GM21576 (cell line): ENCODE measurements at regions not wholly inside any gene's neighbourhood (a gene's known extent, or its start where the extent isn't known, plus 50 kb on each side); places are given as distances from the start of the nearest gene placed in this dataset.

Source experiments
- ATAC-seq: cut with Tn5 transposase; IDR thresholded peaks from one replicate; pipeline ENCODE4 v1.9.1; 2021; ENCODE audit warnings: mild to moderate bottlenecking, moderate library complexity; ENCODE audit not compliant: unreplicated experiment

- ATAC-seq = no peak
Measured at GRCh38 chr7:39883812-39884390, 66.2 kb upstream of the CDK13 start.

GRCh38 chr7:39888171-39888853 is 61.7 kb upstream of the CDK13 start:
- no peak for ATAC-seq

GRCh38 chr7:39890411-39890810 is 59.6 kb upstream of the CDK13 start:
- no peak for ATAC-seq

- ATAC-seq = no peak
Measured at GRCh38 chr7:39891894-39892293, 58.2 kb upstream of the CDK13 start.

- no peak for ATAC-seq
Measured at GRCh38 chr7:39892361-39892760, 57.7 kb upstream of the CDK13 start.

- no peak for ATAC-seq
Measured at GRCh38 chr7:39894904-39895303, 55.2 kb upstream of the CDK13 start.

GRCh38 chr7:39896840-39897239 is 53.2 kb upstream of the CDK13 start:
- ATAC-seq = no peak

- ATAC-seq = no peak
Measured at GRCh38 chr7:39898867-39899266, 51.2 kb upstream of the CDK13 start.
